Neural cell (in vitro differentiated cells): ENCODE measurements at regions not wholly inside any gene's neighbourhood (a gene's known extent, or its start where the extent isn't known, plus 50 kb on each side); places are given as distances from the start of the nearest gene placed in this dataset.

Source experiments
- EP300 ChIP-seq: fragments of 450-650 bp; conservative IDR thresholded peaks from 2 replicates; pipeline ENCODE4 v1.6.1; 2014; ENCODE audit warnings: antibody characterized with exemption, mild to moderate bottlenecking, moderate library complexity; ENCODE audit not compliant: poor library complexity, severe bottlenecking
- EZH2 ChIP-seq: fragments of 200-600, 300-800 bp; shearing (Covaris generic), sonication (generic); IDR thresholded peaks from 2 replicates; pipeline ENCODE4 v1.6.1; 2014; ENCODE audit warnings: antibody characterized with exemption, low read length, borderline replicate concordance, mild to moderate bottlenecking; ENCODE audit not compliant: insufficient read depth, poor library complexity, severe bottlenecking
- POLR2AphosphoS5 ChIP-seq: IDR thresholded peaks from 2 replicates; pipeline ENCODE4 v1.6.1; 2012
- RAD21 ChIP-seq: fragments of 450-650 bp; conservative IDR thresholded peaks from 2 replicates; pipeline ENCODE4 v1.6.1; 2014; ENCODE audit warnings: antibody characterized with exemption, mild to moderate bottlenecking, moderate library complexity
- TAF1 ChIP-seq: IDR thresholded peaks from 2 replicates; pipeline ENCODE4 v1.6.1; 2012; ENCODE audit warnings: low read depth
- TF ChIP-seq, protein P1 (sequence below): fragments of 450-650 bp; IDR thresholded peaks from 2 replicates; pipeline ENCODE4 v1.5.1; 2014; ENCODE audit warnings: antibody characterized with exemption, mild to moderate bottlenecking, moderate library complexity; ENCODE audit not compliant: poor library complexity, severe bottlenecking

DNA sequence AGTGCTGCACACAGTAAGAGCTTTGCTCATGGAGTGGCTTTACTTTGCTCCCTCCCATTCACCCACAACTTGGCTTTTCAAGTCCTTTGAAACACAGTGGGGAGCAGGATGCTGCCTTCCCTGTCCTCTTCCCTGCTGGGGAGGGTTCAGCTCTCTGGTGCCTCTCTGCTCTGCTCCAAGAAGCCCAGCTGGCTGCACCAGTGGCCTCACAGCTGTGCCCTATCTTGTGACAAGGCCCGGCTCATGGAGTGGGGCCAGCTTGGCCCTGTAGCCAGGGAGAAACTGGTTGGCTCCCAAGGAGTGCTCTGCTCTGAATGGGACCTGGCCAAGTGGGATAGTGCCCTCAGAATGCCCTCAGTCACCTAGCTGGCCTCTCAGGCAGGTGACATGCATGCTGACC is 212.3 kb upstream of the ZMIZ1 start:
- TF ChIP-seq, protein P1, sequence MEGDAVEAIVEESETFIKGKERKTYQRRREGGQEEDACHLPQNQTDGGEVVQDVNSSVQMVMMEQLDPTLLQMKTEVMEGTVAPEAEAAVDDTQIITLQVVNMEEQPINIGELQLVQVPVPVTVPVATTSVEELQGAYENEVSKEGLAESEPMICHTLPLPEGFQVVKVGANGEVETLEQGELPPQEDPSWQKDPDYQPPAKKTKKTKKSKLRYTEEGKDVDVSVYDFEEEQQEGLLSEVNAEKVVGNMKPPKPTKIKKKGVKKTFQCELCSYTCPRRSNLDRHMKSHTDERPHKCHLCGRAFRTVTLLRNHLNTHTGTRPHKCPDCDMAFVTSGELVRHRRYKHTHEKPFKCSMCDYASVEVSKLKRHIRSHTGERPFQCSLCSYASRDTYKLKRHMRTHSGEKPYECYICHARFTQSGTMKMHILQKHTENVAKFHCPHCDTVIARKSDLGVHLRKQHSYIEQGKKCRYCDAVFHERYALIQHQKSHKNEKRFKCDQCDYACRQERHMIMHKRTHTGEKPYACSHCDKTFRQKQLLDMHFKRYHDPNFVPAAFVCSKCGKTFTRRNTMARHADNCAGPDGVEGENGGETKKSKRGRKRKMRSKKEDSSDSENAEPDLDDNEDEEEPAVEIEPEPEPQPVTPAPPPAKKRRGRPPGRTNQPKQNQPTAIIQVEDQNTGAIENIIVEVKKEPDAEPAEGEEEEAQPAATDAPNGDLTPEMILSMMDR = no peak
- no peak for TF ChIP-seq EZH2
- TF ChIP-seq RAD21 = no peak
- TF ChIP-seq POLR2AphosphoS5 = no peak
- TF ChIP-seq TAF1 = no peak
- TF ChIP-seq EP300 = no peak
